Spleen (tissue), 7 donors: ENCODE measurements at regions not wholly inside any gene's neighbourhood (a gene's known extent, or its start where the extent isn't known, plus 50 kb on each side); places are given as distances from the start of the nearest gene placed in this dataset.

Experiments
- CTCF ChIP-seq, 11 experiments: fragments of 200-600 bp in 7 of 11; fragments of 450-650 bp in 4 of 11; sonication (generic) in 4 of 11; IDR thresholded peaks in 8 of 11; conservative IDR thresholded peaks in 3 of 11; 1 replicate in 7 of 11; 2 replicates in 4 of 11; pipeline versions ENCODE4 v1.4.0 to v1.8.0; 2016 to 2021; ENCODE audit warnings: antibody characterized with exemption in 11 of 11, inconsistent platforms in 4 of 11, mild to moderate bottlenecking in 1 of 11
- POLR2A ChIP-seq, 3 donors: fragments of 450-650 bp; IDR thresholded peaks; one replicate each; pipeline ENCODE4 v1.5.1; 2017; ENCODE audit warnings: antibody characterized with exemption in 3 of 3, mild to moderate bottlenecking in 1 of 3
- POLR2AphosphoS5 ChIP-seq, 3 donors: sonication (generic); formaldehyde crosslinking; IDR thresholded peaks; one replicate each; pipeline ENCODE4 v1.5.1; 2017; ENCODE audit warnings: antibody characterized with exemption in 3 of 3
- donor health status: DM: no; HTN: no; CAD: no; lungs with moderate emphysema.
- donor health status: DM: no; HTN: no; CAD: no.
- donor health status: DM: no; HTN: no; CAD: no.

- TF ChIP-seq CTCF (IDR thresholded peaks at IDR 0.05 in 8 of 11, conservative IDR thresholded peaks at IDR 0.05 in 3 of 11), result no peak
- no peak for TF ChIP-seq POLR2A (IDR thresholded peaks at IDR 0.05)
- no peak for TF ChIP-seq POLR2AphosphoS5 (IDR thresholded peaks at IDR 0.05)
These were observed 1336.7 kb upstream of the CITED2 start for GRCh38 chr6:140711019-140711613.
